GM18909 (cell line): ENCODE measurements at regions not wholly inside any gene's neighbourhood (a gene's known extent, or its start where the extent isn't known, plus 50 kb on each side); places are given as distances from the start of the nearest gene placed in this dataset.

ENCODE experiments used
- ATAC-seq: cut with Tn5 transposase; IDR thresholded peaks from one replicate; pipeline ENCODE4 v1.9.1; 2021; ENCODE audit warnings: mild to moderate bottlenecking; ENCODE audit not compliant: unreplicated experiment, poor library complexity

GRCh38 chr1:88523854-88524528 lies 160.1 kb upstream of the PKN2 start:
- no peak for ATAC-seq

GRCh38 chr1:88526456-88526855 lies 157.6 kb upstream of the PKN2 start:
- no peak for ATAC-seq

GRCh38 chr1:88528792-88529191 lies 155.3 kb upstream of the PKN2 start:
- no peak for ATAC-seq

- no peak for ATAC-seq
These were observed 154.5 kb upstream of the PKN2 start for GRCh38 chr1:88529581-88529980.

- no peak for ATAC-seq
These were observed 153.8 kb upstream of the PKN2 start for GRCh38 chr1:88530246-88530645.

GRCh38 chr1:88537787-88538186 lies 146.3 kb upstream of the PKN2 start:
- ATAC-seq: no peak

GRCh38 chr1:88538222-88538899 lies 145.7 kb upstream of the PKN2 start:
- ATAC-seq: no peak

- no peak for ATAC-seq
These were observed 143.8 kb upstream of the PKN2 start for GRCh38 chr1:88540255-88540654.

GRCh38 chr1:88541596-88541995 lies 142.5 kb upstream of the PKN2 start:
- no peak for ATAC-seq

- no peak for ATAC-seq
These were observed 139.9 kb upstream of the PKN2 start for GRCh38 chr1:88544195-88544594.

- ATAC-seq: no peak
These were observed 134.5 kb upstream of the PKN2 start for GRCh38 chr1:88549536-88549935.

GRCh38 chr1:88552226-88552625 lies 131.8 kb upstream of the PKN2 start:
- no peak for ATAC-seq

- no peak for ATAC-seq
These were observed 127.1 kb upstream of the PKN2 start for GRCh38 chr1:88557014-88557413.

- no peak for ATAC-seq
These were observed 123.5 kb upstream of the PKN2 start for GRCh38 chr1:88560621-88561020.

GRCh38 chr1:88562991-88563390 lies 121.1 kb upstream of the PKN2 start:
- ATAC-seq: no peak

- no peak for ATAC-seq
These were observed 117.3 kb upstream of the PKN2 start for GRCh38 chr1:88566615-88567387.

- ATAC-seq: no peak
These were observed 112.6 kb upstream of the PKN2 start for GRCh38 chr1:88571506-88571905.

GRCh38 chr1:88579598-88579997 lies 104.5 kb upstream of the PKN2 start:
- no peak for ATAC-seq

- ATAC-seq: no peak
These were observed 102.4 kb upstream of the PKN2 start for GRCh38 chr1:88581703-88582102.

GRCh38 chr1:88593358-88593757 lies 90.7 kb upstream of the PKN2 start:
- ATAC-seq: no peak

- ATAC-seq: no peak
These were observed 88.6 kb upstream of the PKN2 start for GRCh38 chr1:88595355-88596002.
